ENCODE measurements at regions not wholly inside any gene's neighbourhood (a gene's known extent, or its start where the extent isn't known, plus 50 kb on each side); places are given as distances from the start of the nearest gene placed in this dataset.

DNA sequence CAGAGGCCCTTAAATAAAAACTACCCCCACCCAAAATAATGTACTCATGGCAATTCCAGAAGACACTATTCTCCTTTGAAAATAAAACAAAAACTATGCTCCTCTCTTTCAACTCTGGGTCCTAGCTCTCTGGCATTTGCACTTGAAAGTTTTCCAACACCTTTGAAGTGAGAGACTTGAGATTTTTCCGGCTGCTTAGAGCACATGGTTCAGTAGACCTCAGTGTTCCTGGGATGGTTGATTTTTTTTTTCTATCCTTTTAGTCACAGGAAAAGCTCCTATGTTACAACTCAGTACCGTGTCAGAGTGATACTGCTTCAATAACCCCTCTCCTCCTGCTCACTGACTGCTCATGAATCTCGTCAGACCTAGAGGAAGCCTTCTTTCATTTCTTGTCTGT is 118.3 kb upstream of the TUSC7 start:
- TF ChIP-seq POLR2AphosphoS5 (IDR thresholded peaks at IDR 0.05; ENCODE audit: low read depth, low read length) (no peak), TAF1 (IDR thresholded peaks at IDR 0.05; ENCODE audit: borderline replicate concordance, insufficient read depth, low read length) (no peak), SIN3A (IDR thresholded peaks at IDR 0.05; ENCODE audit: borderline replicate concordance, insufficient read depth, low read length) (no peak), REST (IDR thresholded peaks at IDR 0.05; ENCODE audit: insufficient read depth in 1 of 2, low read depth in 2 of 2, low read length in 2 of 2) (no peak)

GRCh38 chr3:116601206-116601605 is 108.4 kb upstream of the TUSC7 start:
- TF ChIP-seq SIN3A (IDR thresholded peaks at IDR 0.05; ENCODE audit: borderline replicate concordance, insufficient read depth, low read length) (no peak), TAF1 (IDR thresholded peaks at IDR 0.05; ENCODE audit: borderline replicate concordance, insufficient read depth, low read length) (no peak), POLR2AphosphoS5 (IDR thresholded peaks at IDR 0.05; ENCODE audit: low read depth, low read length) (no peak), REST (IDR thresholded peaks at IDR 0.05; ENCODE audit: insufficient read depth in 1 of 2, low read depth in 2 of 2, low read length in 2 of 2) (no peak), FOXP2 (optimal IDR thresholded peaks at IDR 0.05; ENCODE audit: borderline replicate concordance, extremely low read depth, extremely low read length, insufficient read depth) (no peak)

DNA sequence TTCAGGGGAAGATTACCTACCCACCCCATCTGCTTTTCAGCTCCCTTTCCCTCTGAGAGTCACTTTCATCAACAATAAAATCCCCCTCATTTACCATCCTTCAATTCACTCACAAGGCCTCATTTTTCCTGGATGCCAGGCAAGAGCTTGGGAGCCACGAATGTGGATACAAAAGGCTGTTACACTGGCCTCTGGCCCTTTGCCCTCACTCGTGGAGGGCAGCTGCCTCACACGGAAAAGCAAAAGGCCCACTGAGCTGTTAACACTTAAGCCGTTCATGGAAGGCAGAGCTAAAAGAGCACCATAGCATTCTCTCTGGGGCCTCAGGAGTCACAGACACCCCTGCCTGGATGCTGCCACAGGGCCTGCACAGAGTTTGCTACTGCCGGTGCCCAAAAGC is 102.4 kb upstream of the TUSC7 start:
- TF ChIP-seq FOXP2 (optimal IDR thresholded peaks at IDR 0.05; ENCODE audit: borderline replicate concordance, extremely low read depth, extremely low read length, insufficient read depth) (no peak), TAF1 (IDR thresholded peaks at IDR 0.05; ENCODE audit: borderline replicate concordance, insufficient read depth, low read length) (no peak), SIN3A (IDR thresholded peaks at IDR 0.05; ENCODE audit: borderline replicate concordance, insufficient read depth, low read length) (no peak), POLR2AphosphoS5 (IDR thresholded peaks at IDR 0.05; ENCODE audit: low read depth, low read length) (no peak), REST (IDR thresholded peaks at IDR 0.05; ENCODE audit: insufficient read depth in 1 of 2, low read depth in 2 of 2, low read length in 2 of 2) (no peak)

DNA sequence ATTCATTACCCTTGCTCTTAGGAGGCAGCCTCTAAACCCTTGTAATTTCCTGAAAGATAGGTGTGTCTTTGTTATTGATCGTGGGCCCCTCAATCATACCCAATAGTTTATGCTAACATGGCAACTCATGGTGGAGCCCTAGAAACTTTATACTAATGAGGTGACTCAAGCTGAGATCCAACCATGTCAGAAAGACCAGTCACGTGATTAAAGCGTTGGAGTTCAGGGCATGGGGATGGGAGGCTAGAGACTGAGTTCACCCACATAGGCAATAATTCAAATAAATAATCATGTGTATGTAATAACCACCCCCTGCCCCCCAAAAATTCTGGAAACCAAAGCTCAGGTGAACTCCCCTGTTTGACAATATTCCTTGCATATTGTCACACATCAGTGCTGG is 99.5 kb upstream of the TUSC7 start:
- TF ChIP-seq FOXP2 (optimal IDR thresholded peaks at IDR 0.05; ENCODE audit: borderline replicate concordance, extremely low read depth, extremely low read length, insufficient read depth) (no peak), POLR2AphosphoS5 (IDR thresholded peaks at IDR 0.05; ENCODE audit: low read depth, low read length) (no peak), TAF1 (IDR thresholded peaks at IDR 0.05; ENCODE audit: borderline replicate concordance, insufficient read depth, low read length) (no peak), REST (IDR thresholded peaks at IDR 0.05; ENCODE audit: insufficient read depth in 1 of 2, low read depth in 2 of 2, low read length in 2 of 2) (no peak), SIN3A (IDR thresholded peaks at IDR 0.05; ENCODE audit: borderline replicate concordance, insufficient read depth, low read length) (no peak)

DNA sequence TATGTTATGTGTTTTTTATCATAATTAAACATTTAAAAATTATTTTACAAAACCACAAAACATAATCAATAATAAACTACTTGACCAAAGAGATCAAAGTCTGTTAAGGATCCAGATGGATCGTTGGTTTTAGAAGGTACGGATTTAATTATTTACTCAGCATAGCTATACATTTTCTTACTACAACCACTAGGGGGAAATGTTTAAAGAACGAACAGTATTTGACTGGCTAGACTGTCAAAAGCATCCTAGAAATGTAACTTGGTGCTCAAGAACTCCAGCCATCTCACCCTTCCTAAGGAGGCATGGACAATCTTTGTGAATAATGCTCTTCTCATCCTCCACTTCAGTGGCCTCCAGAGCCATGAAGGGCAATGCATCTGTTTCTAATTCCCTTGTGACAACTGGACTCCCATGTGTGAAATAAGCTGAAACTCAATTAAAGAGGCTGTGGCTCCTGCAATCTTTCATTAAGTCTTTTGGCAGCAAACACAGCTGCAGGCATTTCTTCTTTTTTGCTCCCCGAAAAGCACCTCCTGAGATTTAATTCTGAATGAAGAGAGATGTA is 94.7 kb upstream of the TUSC7 start:
- TF ChIP-seq REST (IDR thresholded peaks at IDR 0.05; ENCODE audit: insufficient read depth in 1 of 2, low read depth in 2 of 2, low read length in 2 of 2) (no peak), FOXP2 (optimal IDR thresholded peaks at IDR 0.05; ENCODE audit: borderline replicate concordance, extremely low read depth, extremely low read length, insufficient read depth) (no peak), TAF1 (IDR thresholded peaks at IDR 0.05; ENCODE audit: borderline replicate concordance, insufficient read depth, low read length) (no peak), SIN3A (IDR thresholded peaks at IDR 0.05; ENCODE audit: borderline replicate concordance, insufficient read depth, low read length) (no peak), POLR2AphosphoS5 (IDR thresholded peaks at IDR 0.05; ENCODE audit: low read depth, low read length) (no peak)
